ENCODE measurements at regions not wholly inside any gene's neighbourhood (a gene's known extent, or its start where the extent isn't known, plus 50 kb on each side); places are given as distances from the start of the nearest gene placed in this dataset.

- Histone ChIP-seq H3K9ac (ENCODE audit: control insufficient read depth, insufficient read depth, low read length) (no peak overlapping the region), H3K4me2 (ENCODE audit: control insufficient read depth, insufficient read depth) (no peak overlapping the region), H2AFZ (ENCODE audit: control insufficient read depth, low read depth, low read length) (no peak overlapping the region), H3K4me1 (ENCODE audit: control insufficient read depth, insufficient read depth, low read length) (no peaks in the 10 kb centered on the region), H3K27me3 (replicated peaks in 1 of 2; ENCODE audit: control insufficient read depth in 2 of 2, insufficient read depth in 2 of 2, low read length in 1 of 2) (no peaks in the 10 kb centered on the region), H3K79me2 (ENCODE audit: control insufficient read depth, insufficient read depth, low read length) (no peaks in the 10 kb centered on the region), H3K36me3 (ENCODE audit: control insufficient read depth in 2 of 2, insufficient read depth in 2 of 2, low read length in 1 of 2) (no peaks in the 10 kb centered on the region), H3K9me3 (replicated peaks; ENCODE audit: control insufficient read depth, insufficient read depth, low read length) (no peaks in the 10 kb centered on the region), H3K27ac (ENCODE audit: control insufficient read depth, insufficient read depth) (no peak overlapping the region), H4K20me1 (ENCODE audit: control insufficient read depth, insufficient read depth) (no peaks in the 10 kb centered on the region), H3K4me3 (no peak overlapping the region)
- no TSS peak for BruUV-seq (replicated peaks)
- ChIA-PET SMC1A (ENCODE audit: uncharacterized antibody, unreplicated experiment) (no interaction called here), CTCF (no interaction called here), POLR2A (no interaction called here), RAD21 (ENCODE audit: unreplicated experiment) (no interaction called here)
- TF ChIP-seq HDAC6 (IDR thresholded peaks at IDR 0.05; ENCODE audit: unreplicated experiment) (no peak), ZBED1 (IDR thresholded peaks at IDR 0.05; ENCODE audit: borderline replicate concordance) (no peak), JUND (IDR thresholded peaks at IDR 0.05; ENCODE audit: low read depth, low read length) (no peak), TBL1XR1 (IDR thresholded peaks at IDR 0.05; ENCODE audit: low read depth, low read length) (no peak), HSF1 (IDR thresholded peaks at IDR 0.05; ENCODE audit: low read depth, low read length) (no peak), FOXM1 (IDR thresholded peaks at IDR 0.05; ENCODE audit: low read depth, low read length) (no peak), PML (IDR thresholded peaks at IDR 0.05; ENCODE audit: low read length) (no peak)
- TF ChIP-seq, protein P1, sequence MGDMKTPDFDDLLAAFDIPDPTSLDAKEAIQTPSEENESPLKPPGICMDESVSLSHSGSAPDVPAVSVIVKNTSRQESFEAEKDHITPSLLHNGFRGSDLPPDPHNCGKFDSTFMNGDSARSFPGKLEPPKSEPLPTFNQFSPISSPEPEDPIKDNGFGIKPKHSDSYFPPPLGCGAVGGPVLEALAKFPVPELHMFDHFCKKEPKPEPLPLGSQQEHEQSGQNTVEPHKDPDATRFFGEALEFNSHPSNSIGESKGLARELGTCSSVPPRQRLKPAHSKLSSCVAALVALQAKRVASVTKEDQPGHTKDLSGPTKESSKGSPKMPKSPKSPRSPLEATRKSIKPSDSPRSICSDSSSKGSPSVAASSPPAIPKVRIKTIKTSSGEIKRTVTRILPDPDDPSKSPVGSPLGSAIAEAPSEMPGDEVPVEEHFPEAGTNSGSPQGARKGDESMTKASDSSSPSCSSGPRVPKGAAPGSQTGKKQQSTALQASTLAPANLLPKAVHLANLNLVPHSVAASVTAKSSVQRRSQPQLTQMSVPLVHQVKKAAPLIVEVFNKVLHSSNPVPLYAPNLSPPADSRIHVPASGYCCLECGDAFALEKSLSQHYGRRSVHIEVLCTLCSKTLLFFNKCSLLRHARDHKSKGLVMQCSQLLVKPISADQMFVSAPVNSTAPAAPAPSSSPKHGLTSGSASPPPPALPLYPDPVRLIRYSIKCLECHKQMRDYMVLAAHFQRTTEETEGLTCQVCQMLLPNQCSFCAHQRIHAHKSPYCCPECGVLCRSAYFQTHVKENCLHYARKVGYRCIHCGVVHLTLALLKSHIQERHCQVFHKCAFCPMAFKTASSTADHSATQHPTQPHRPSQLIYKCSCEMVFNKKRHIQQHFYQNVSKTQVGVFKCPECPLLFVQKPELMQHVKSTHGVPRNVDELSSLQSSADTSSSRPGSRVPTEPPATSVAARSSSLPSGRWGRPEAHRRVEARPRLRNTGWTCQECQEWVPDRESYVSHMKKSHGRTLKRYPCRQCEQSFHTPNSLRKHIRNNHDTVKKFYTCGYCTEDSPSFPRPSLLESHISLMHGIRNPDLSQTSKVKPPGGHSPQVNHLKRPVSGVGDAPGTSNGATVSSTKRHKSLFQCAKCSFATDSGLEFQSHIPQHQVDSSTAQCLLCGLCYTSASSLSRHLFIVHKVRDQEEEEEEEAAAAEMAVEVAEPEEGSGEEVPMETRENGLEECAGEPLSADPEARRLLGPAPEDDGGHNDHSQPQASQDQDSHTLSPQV (IDR thresholded peaks at IDR 0.05), result no peak
- DNase-seq (ENCODE audit: low read depth, low spot score) (no peak), ATAC-seq (no peak), FAIRE-seq (no peak)
- in situ Hi-C loops (cut with MboI) (no loop called here), intact Hi-C loops (cut with micrococcal nuclease; ENCODE audit: unreplicated experiment) (no loop called here)
- WGBS (ENCODE audit: insufficient coverage, insufficient replicate concordance, low lambda C conversion rate, missing lambda C conversion rate), result 29% methylated on average over 3 of the region's 3 CpGs
Observed at GRCh38 chr6:80907831-80908230, 801.4 kb downstream of the BCKDHB start.
